MCF 10A (cell line): ENCODE measurements at regions not wholly inside any gene's neighbourhood (a gene's known extent, or its start where the extent isn't known, plus 50 kb on each side); places are given as distances from the start of the nearest gene placed in this dataset.

Experiments used
- BruUV-seq: library from RNA; stranded (reverse); fragments of 400-500 nt; replicated peaks from 2 replicates; lab custom pipeline; 2021; lab: Mats Ljungman, UMichigan
- CTCF ChIA-PET: fragments of 300-600 bp; sonication (Branson Sonifier 250); formaldehyde crosslinking; extraction: SDS; loops from one replicate; lab custom pipeline; 2021; ENCODE audit warnings: antibody characterized with exemption, inconsistent platforms; lab: Yijun Ruan, JAX
- POLR2A ChIA-PET: fragments of 300-600, 350-650 bp; sonication (Branson Sonifier 250); formaldehyde crosslinking; extraction: SDS; loops from one replicate; lab custom pipeline; 2020; ENCODE audit warnings: antibody characterized with exemption, inconsistent platforms; lab: Yijun Ruan, JAX
- DNase-seq: peaks from one replicate; pipeline ENCODE4 v3.0.0-alpha.2; 2018; ENCODE audit not compliant: unreplicated experiment
- H3K27ac Mint-ChIP-seq: one replicate; pipeline ENCODE4 v1.8.0; 2022; ENCODE audit warnings: mild to moderate bottlenecking, low read depth, mixed read lengths; ENCODE audit not compliant: unreplicated experiment
- H3K27me3 Mint-ChIP-seq: one replicate; pipeline ENCODE4 v1.8.0; 2022; ENCODE audit warnings: mixed read lengths; ENCODE audit not compliant: insufficient read depth, unreplicated experiment
- H3K36me3 Mint-ChIP-seq: one replicate; pipeline ENCODE4 v1.8.0; 2022; ENCODE audit warnings: mild to moderate bottlenecking, moderate library complexity, mixed read lengths; ENCODE audit not compliant: insufficient read depth, unreplicated experiment
- H3K4me1 Mint-ChIP-seq: one replicate; pipeline ENCODE4 v1.8.0; 2022; ENCODE audit warnings: mixed read lengths; ENCODE audit not compliant: insufficient read depth, unreplicated experiment
- H3K4me3 Mint-ChIP-seq: one replicate; pipeline ENCODE4 v1.8.0; 2022; ENCODE audit warnings: mild to moderate bottlenecking, moderate library complexity, mixed read lengths; ENCODE audit not compliant: unreplicated experiment
- H3K9me3 Mint-ChIP-seq: one replicate; pipeline ENCODE4 v1.8.0; 2022; ENCODE audit warnings: mixed read lengths; ENCODE audit not compliant: unreplicated experiment
- intact Hi-C: fragments of 100-400 bp; cut with micrococcal nuclease; formaldehyde crosslinking; loops from 2 replicates; pipeline ENCODE4 v1.14.1; 2022
- TF ChIP-seq, protein P1 (sequence below): fragments of 200-600 bp; IDR thresholded peaks from one replicate; pipeline ENCODE4 v1.8.0; 2022; ENCODE audit warnings: antibody characterized with exemption, mild to moderate bottlenecking; ENCODE audit not compliant: unreplicated experiment

DNA sequence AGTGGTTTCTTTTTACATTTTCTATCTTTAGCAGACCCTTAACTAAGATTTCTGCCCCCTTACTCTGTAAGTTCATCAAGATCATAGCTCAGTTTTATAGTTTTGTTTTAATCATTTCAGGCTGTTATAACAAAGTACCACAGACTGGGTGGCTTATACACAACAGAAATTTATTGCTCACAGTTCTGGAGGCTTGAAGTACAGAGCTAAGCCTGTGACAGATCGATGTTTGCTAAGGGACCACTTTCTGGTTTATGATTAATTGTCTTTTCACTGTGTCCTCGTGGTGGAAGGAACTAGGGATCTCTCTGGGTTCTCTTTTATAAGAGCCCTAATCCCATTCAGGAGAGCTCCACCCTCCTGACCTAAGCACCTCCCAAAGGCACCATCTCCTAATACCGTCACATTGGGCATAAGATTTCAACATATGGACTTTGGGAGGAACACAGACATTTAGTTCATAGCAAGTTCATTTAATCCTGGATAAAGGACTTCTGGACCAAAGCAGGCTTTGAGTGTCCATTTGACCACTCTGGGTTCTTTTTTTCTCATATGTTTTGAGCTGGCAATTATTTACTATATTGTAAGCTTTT, 137.0 kb upstream of the IL15 start:
- no TSS peak for BruUV-seq
- Mint-ChIP-seq H3K4me3 (no peak overlapping the region), H3K4me1 (no peaks in the 10 kb centered on the region), H3K27ac (no peak overlapping the region), H3K27me3 (no peaks in the 10 kb centered on the region), H3K9me3 (no peaks in the 10 kb centered on the region), H3K36me3 (no peaks in the 10 kb centered on the region)
- ChIA-PET POLR2A (interaction anchor here (2.0 kb wide), 1 partner anchor 15 kb away, joined by 8 read pairs; no protein-coding TSS in a partner anchor), CTCF (no interaction called here)
- no peak for DNase-seq
- intact Hi-C loops: no loop called here
- TF ChIP-seq, protein P1, sequence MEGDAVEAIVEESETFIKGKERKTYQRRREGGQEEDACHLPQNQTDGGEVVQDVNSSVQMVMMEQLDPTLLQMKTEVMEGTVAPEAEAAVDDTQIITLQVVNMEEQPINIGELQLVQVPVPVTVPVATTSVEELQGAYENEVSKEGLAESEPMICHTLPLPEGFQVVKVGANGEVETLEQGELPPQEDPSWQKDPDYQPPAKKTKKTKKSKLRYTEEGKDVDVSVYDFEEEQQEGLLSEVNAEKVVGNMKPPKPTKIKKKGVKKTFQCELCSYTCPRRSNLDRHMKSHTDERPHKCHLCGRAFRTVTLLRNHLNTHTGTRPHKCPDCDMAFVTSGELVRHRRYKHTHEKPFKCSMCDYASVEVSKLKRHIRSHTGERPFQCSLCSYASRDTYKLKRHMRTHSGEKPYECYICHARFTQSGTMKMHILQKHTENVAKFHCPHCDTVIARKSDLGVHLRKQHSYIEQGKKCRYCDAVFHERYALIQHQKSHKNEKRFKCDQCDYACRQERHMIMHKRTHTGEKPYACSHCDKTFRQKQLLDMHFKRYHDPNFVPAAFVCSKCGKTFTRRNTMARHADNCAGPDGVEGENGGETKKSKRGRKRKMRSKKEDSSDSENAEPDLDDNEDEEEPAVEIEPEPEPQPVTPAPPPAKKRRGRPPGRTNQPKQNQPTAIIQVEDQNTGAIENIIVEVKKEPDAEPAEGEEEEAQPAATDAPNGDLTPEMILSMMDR: no peak

DNA sequence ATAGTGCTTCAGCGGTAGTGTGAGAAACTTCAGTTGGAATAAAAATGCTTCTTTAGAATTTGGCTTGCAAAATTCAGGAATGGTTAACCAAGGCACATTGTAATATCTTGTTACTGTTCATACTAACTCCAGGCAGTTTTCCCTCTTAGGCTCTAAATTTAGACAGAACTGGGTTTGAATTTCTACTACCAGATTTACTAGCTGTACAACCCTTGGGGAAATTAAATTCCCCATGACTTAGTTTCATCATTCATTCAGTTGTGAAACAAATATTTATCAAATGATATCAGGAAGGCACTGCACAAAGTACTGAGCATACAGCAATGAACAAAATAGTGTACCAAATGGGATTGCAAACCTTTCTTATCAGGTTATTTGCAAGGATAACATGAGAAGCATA, 135.0 kb upstream of the IL15 start:
- Mint-ChIP-seq H3K27me3 (no peaks in the 10 kb centered on the region), H3K9me3 (no peaks in the 10 kb centered on the region), H3K27ac (no peak overlapping the region), H3K36me3 (no peaks in the 10 kb centered on the region), H3K4me1 (no peaks in the 10 kb centered on the region), H3K4me3 (no peak overlapping the region)
- CTCF ChIA-PET: no interaction called here
- TF ChIP-seq, protein P1: no peak
- intact Hi-C loops: no loop called here
- POLR2A ChIA-PET: interaction anchor here (0.6 kb wide), 1 partner anchor 16 kb away, joined by 3 read pairs; no protein-coding TSS in a partner anchor
- DNase-seq: no peak
- no TSS peak for BruUV-seq

DNA sequence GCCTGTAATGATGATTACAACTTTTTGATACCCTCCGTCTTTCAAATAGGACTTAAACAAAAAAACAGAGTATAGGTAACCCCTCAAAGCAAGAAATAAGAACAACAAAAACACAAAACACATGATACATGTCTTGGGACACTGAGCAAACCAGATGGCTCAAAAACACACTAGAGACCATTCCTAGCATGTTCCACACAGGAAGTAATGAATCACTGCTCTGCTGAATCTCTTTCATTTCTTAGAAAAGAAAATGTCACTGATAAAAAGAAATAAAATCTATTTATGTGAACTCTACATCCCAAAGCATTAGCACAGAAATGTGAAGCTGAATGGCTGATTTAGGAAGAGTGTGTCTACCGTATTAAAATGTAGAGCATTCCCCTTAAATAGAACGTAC, 134.5 kb upstream of the IL15 start:
- ChIA-PET POLR2A (interaction anchor here (0.6 kb wide), 1 partner anchor 17 kb away, joined by 3 read pairs; no protein-coding TSS in a partner anchor), CTCF (no interaction called here)
- Mint-ChIP-seq H3K27ac (no peak overlapping the region), H3K36me3 (no peaks in the 10 kb centered on the region), H3K4me1 (no peaks in the 10 kb centered on the region), H3K4me3 (no peak overlapping the region), H3K27me3 (no peaks in the 10 kb centered on the region), H3K9me3 (no peaks in the 10 kb centered on the region)
- TF ChIP-seq, protein P1: no peak
- no peak for DNase-seq
- intact Hi-C loops: no loop called here
- BruUV-seq: no TSS peak

DNA sequence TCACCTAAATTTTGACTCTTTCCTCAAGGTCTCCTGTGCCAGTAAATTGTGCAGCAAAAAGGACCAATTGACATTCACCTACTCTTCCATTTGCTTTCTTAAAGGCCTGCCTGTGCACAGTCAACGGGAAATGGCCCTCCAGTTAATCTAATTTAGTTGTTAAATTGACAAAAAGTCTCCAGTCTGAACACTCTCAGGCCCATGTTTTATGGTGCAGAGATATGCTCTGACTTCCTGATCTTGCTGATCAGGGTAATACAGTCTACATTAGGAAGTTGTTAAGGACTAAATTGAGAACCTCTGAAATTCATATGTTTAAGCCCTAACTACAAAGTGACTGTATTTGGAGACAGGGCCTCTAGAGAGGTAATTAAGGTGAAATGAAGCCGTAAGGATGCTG, 133.6 kb upstream of the IL15 start:
- intact Hi-C loops: no loop called here
- ChIA-PET POLR2A (no interaction called here), CTCF (no interaction called here)
- Mint-ChIP-seq H3K36me3 (no peaks in the 10 kb centered on the region), H3K9me3 (no peaks in the 10 kb centered on the region), H3K4me1 (no peaks in the 10 kb centered on the region), H3K27ac (no peak overlapping the region), H3K4me3 (no peak overlapping the region), H3K27me3 (no peaks in the 10 kb centered on the region)
- BruUV-seq: no TSS peak
- TF ChIP-seq, protein P1: no peak
- no peak for DNase-seq
